KMS-11 (cell line): ENCODE measurements at regions not wholly inside any gene's neighbourhood (a gene's known extent, or its start where the extent isn't known, plus 50 kb on each side); places are given as distances from the start of the nearest gene placed in this dataset.

ENCODE experiments used
- H2AFZ ChIP-seq: fragments of 200-600 bp; sonication (generic); 2 replicates; pipeline ENCODE4 v1.6.1; 2016; ENCODE audit warnings: antibody characterized with exemption, mixed run types, low read depth
- H3K27ac ChIP-seq: fragments of 200-600 bp; sonication (generic); 2 replicates; pipeline ENCODE4 v1.6.1; 2016; ENCODE audit warnings: mild to moderate bottlenecking, mixed run types
- H3K27me3 ChIP-seq: fragments of 200-600 bp; sonication (generic); 2 replicates; pipeline ENCODE4 v1.6.1; 2017; ENCODE audit warnings: mild to moderate bottlenecking, low read depth, mixed run types, moderate library complexity; ENCODE audit not compliant: insufficient read depth
- H3K36me3 ChIP-seq: fragments of 200-600 bp; sonication (generic); 2 replicates; pipeline ENCODE4 v1.6.1; 2017; ENCODE audit warnings: mild to moderate bottlenecking, mixed run types; ENCODE audit not compliant: insufficient read depth
- H3K4me1 ChIP-seq: fragments of 200-600 bp; sonication (generic); 2 replicates; pipeline ENCODE4 v1.6.1; 2016; ENCODE audit warnings: mild to moderate bottlenecking, low read depth, mixed run types; ENCODE audit not compliant: poor library complexity, severe bottlenecking
- H3K4me2 ChIP-seq: fragments of 200-600 bp; sonication (generic); 2 replicates; pipeline ENCODE4 v1.7.0; 2016; ENCODE audit warnings: mild to moderate bottlenecking, mixed run types
- H3K4me3 ChIP-seq: fragments of 200-600 bp; sonication (generic); IDR thresholded peaks from 2 replicates; pipeline ENCODE4 v1.6.1; 2017; ENCODE audit warnings: low read depth, low read length, mixed read lengths; ENCODE audit not compliant: insufficient read depth
- H3K79me2 ChIP-seq: fragments of 200-600 bp; sonication (generic); 2 replicates; pipeline ENCODE4 v1.6.1; 2016; ENCODE audit warnings: low read depth, mixed run types; ENCODE audit not compliant: insufficient read depth
- H3K9ac ChIP-seq: fragments of 200-600 bp; sonication (generic); 2 replicates; pipeline ENCODE4 v1.6.1; 2016; ENCODE audit warnings: mild to moderate bottlenecking, mixed run types
- H4K20me1 ChIP-seq: fragments of 200-600 bp; sonication (generic); 2 replicates; pipeline ENCODE4 v1.6.1; 2016; ENCODE audit warnings: mild to moderate bottlenecking, mixed run types; ENCODE audit not compliant: insufficient read depth
- CTCF ChIP-seq: fragments of 200-600 bp; sonication (generic); conservative IDR thresholded peaks from 2 replicates; pipeline ENCODE4 v1.6.1; 2017; ENCODE audit warnings: low read depth, mild to moderate bottlenecking, antibody characterized with exemption, low read length, moderate library complexity, mixed read lengths

- H2AFZ ChIP-seq = no peak overlapping the region
- no peaks in the 10 kb centered on the region for H3K36me3 ChIP-seq
- H3K27me3 ChIP-seq = no peaks in the 10 kb centered on the region
- H3K4me1 ChIP-seq = peaks cover 80% of the 10 kb centered on the region
- H3K9ac ChIP-seq = peak overlapping the region; percentile 5; the same call in 1 of the 2 replicates
- H3K27ac ChIP-seq = peak overlapping the region; percentile 69
- H3K4me3 ChIP-seq = peak overlapping the region; percentile 66
- no peak for TF ChIP-seq CTCF
- peaks cover 10% of the 10 kb centered on the region; the same call in 1 of the 2 replicates for H4K20me1 ChIP-seq
- H3K79me2 ChIP-seq = peaks cover 96% of the 10 kb centered on the region
- peak overlapping the region; percentile 63 for H3K4me2 ChIP-seq
These were observed 126.4 kb upstream of the MGAT5 start for GRCh38 chr2:134127496-134127895.

- Histone ChIP-seq H3K27me3 (no peaks in the 10 kb centered on the region), H3K27ac (no peak overlapping the region; the same call in 1 of the 2 replicates), H3K79me2 (peaks cover 96% of the 10 kb centered on the region), H3K4me3 (no peak overlapping the region), H3K36me3 (no peaks in the 10 kb centered on the region), H2AFZ (no peak overlapping the region), H4K20me1 (no peaks in the 10 kb centered on the region), H3K4me2 (no peak overlapping the region), H3K9ac (no peak overlapping the region), H3K4me1 (peaks cover 80% of the 10 kb centered on the region)
- no peak for TF ChIP-seq CTCF
These were observed 125.1 kb upstream of the MGAT5 start for GRCh38 chr2:134128746-134129145.

- H3K9ac ChIP-seq = no peak overlapping the region
- no peaks in the 10 kb centered on the region for H3K36me3 ChIP-seq
- peaks cover 80% of the 10 kb centered on the region for H3K4me1 ChIP-seq
- H2AFZ ChIP-seq = no peak overlapping the region
- no peak for TF ChIP-seq CTCF
- no peak overlapping the region for H3K4me3 ChIP-seq
- H4K20me1 ChIP-seq = no peaks in the 10 kb centered on the region
- H3K27ac ChIP-seq = no peak overlapping the region
- no peaks in the 10 kb centered on the region for H3K27me3 ChIP-seq
- H3K79me2 ChIP-seq = peaks cover 96% of the 10 kb centered on the region
- H3K4me2 ChIP-seq = no peak overlapping the region
These were observed 123.9 kb upstream of the MGAT5 start for GRCh38 chr2:134129900-134130537.

- Histone ChIP-seq H2AFZ (no peak overlapping the region), H3K27ac (no peak overlapping the region; the same call in 1 of the 2 replicates), H3K4me2 (peak overlapping the region; percentile 54; the same call in 1 of the 2 replicates), H3K9ac (no peak overlapping the region), H4K20me1 (no peaks in the 10 kb centered on the region), H3K27me3 (no peaks in the 10 kb centered on the region), H3K79me2 (peaks cover 91% of the 10 kb centered on the region), H3K4me1 (peaks cover 79% of the 10 kb centered on the region), H3K4me3 (no peak overlapping the region), H3K36me3 (no peaks in the 10 kb centered on the region)
- TF ChIP-seq CTCF = no peak
These were observed 122.0 kb upstream of the MGAT5 start for GRCh38 chr2:134131681-134132489.
